ENCODE measurements at regions not wholly inside any gene's neighbourhood (a gene's known extent, or its start where the extent isn't known, plus 50 kb on each side); places are given as distances from the start of the nearest gene placed in this dataset.

GRCh38 chr4:125430086-125430485 lies 115.3 kb downstream of the FAT4 start:
- ChIA-PET CTCF (ENCODE audit: low intra/inter-chr PET ratio, low total read pairs) (no interaction called here), POLR2A (no interaction called here)
- Histone ChIP-seq H3K27me3 (ENCODE audit: control insufficient read depth in 1 of 2, insufficient read depth in 2 of 2, low read length in 2 of 2) (no peaks in the 10 kb centered on the region), H3K4me1 (ENCODE audit: insufficient read depth, low read length) (no peaks in the 10 kb centered on the region), H3K4me2 (ENCODE audit: low read depth, low read length) (no peak overlapping the region), H3K9ac (ENCODE audit: insufficient read depth, low read depth, low read length) (no peak overlapping the region), H3K27ac (ENCODE audit: extremely low read length, insufficient read depth, low read length) (no peak overlapping the region), H3K9me3 (ENCODE audit: low read length) (no peaks in the 10 kb centered on the region), H3K4me3 (replicated peaks in 1 of 3; ENCODE audit: insufficient read depth in 1 of 3, low read depth in 2 of 3, low read length in 3 of 3) (no peak overlapping the region), H4K20me1 (ENCODE audit: insufficient read depth, low read length) (no peaks in the 10 kb centered on the region), H3K79me2 (ENCODE audit: insufficient read depth, low read length) (no peaks in the 10 kb centered on the region), H3K36me3 (replicated peaks in 1 of 2; ENCODE audit: control insufficient read depth in 1 of 2, insufficient read depth in 2 of 2, low read length in 2 of 2) (no peaks in the 10 kb centered on the region), H2AFZ (ENCODE audit: low read length) (no peak overlapping the region)
- intact Hi-C loops (cut with micrococcal nuclease; ENCODE audit: unreplicated experiment) (loop anchor here (5.0 kb wide), 1 partner anchor 118 kb away; the partner anchor contains the start of gene FAT4), in situ Hi-C loops (cut with HindIII; ENCODE audit: extremely low pct_ligation_motif_present, low pct_unique_long_range_greater_than_20kb) (no loop called here)
- ATAC-seq (no peak), DNase-seq (ENCODE audit: low spot score) (no peak), FAIRE-seq (no peak)
- WGBS (ENCODE audit: low lambda C conversion rate), result 47% methylated on average over 4 of the region's 4 CpGs
- TF ChIP-seq ZNF30 (CRISPR knock-in tag; IDR thresholded peaks at IDR 0.05), result no peak
- TF ChIP-seq GATAD2A (CRISPR knock-in tag; IDR thresholded peaks at IDR 0.05), result no peak
- no peak for TF ChIP-seq KLF11 (CRISPR knock-in tag; IDR thresholded peaks at IDR 0.05)
- no peak for TF ChIP-seq ZNF850 (CRISPR knock-in tag; conservative IDR thresholded peaks at IDR 0.05)
- TF ChIP-seq HNF4G (IDR thresholded peaks at IDR 0.05; ENCODE audit: borderline replicate concordance, low read depth, low read length), result no peak
- TF ChIP-seq HNF4G (CRISPR knock-in tag; IDR thresholded peaks at IDR 0.05; ENCODE audit: borderline replicate concordance, low read depth), result no peak
- no peak for TF ChIP-seq GLMP (CRISPR knock-in tag; IDR thresholded peaks at IDR 0.05; ENCODE audit: borderline replicate concordance)
- no peak for TF ChIP-seq ZNF761 (CRISPR knock-in tag; conservative IDR thresholded peaks at IDR 0.05)
- no peak for TF ChIP-seq U2AF1 (optimal IDR thresholded peaks at IDR 0.05; ENCODE audit: low read depth, low read length)
- no peak for TF ChIP-seq ZNF691 (CRISPR knock-in tag; IDR thresholded peaks at IDR 0.05; ENCODE audit: borderline replicate concordance, low read depth)
- no peak for TF ChIP-seq JARID2 (CRISPR knock-in tag; IDR thresholded peaks at IDR 0.05; ENCODE audit: insufficient replicate concordance)
- no peak for TF ChIP-seq GABPA (IDR thresholded peaks at IDR 0.05; ENCODE audit: low read depth, low read length)
- TF ChIP-seq GABPA (CRISPR knock-in tag; IDR thresholded peaks at IDR 0.05; ENCODE audit: low read depth), result no peak
- TF ChIP-seq ZNF207 (IDR thresholded peaks at IDR 0.05; ENCODE audit: borderline replicate concordance), result no peak
- no peak for TF ChIP-seq ZNF550 (CRISPR knock-in tag; IDR thresholded peaks at IDR 0.05; ENCODE audit: borderline replicate concordance)
- no peak for TF ChIP-seq ZNF569 (CRISPR knock-in tag; IDR thresholded peaks at IDR 0.05; ENCODE audit: borderline replicate concordance)
- TF ChIP-seq ZNF562 (CRISPR knock-in tag; IDR thresholded peaks at IDR 0.05; ENCODE audit: borderline replicate concordance), result no peak
- no TSS peak for BruUV-seq (replicated peaks)
